GM12878 (cell line): ENCODE measurements at regions not wholly inside any gene's neighbourhood (a gene's known extent, or its start where the extent isn't known, plus 50 kb on each side); places are given as distances from the start of the nearest gene placed in this dataset.

Source experiments
- ATAC-seq: fragments of 200-7000 bp; cut with Tn5 transposase; 3 replicates; pipeline ENCODE4 v1.9.1; 2020; ENCODE audit warnings: mild to moderate bottlenecking, moderate library complexity
- BruUV-seq: library from RNA; stranded (reverse); fragments of 400-500 nt; replicated peaks from 2 replicates; lab custom pipeline; 2021; lab: Mats Ljungman, UMichigan
- CTCF ChIA-PET: fragments of 300-600 bp; sonication (Branson Sonifier 250); formaldehyde crosslinking; extraction: SDS; loops from one replicate; lab custom pipeline; 2021; ENCODE audit warnings: inconsistent platforms; lab: Yijun Ruan, JAX
- POLR2A ChIA-PET: fragments of 350-600 bp; formaldehyde crosslinking; extraction: SDS; loops from one replicate; lab custom pipeline; 2021; ENCODE audit warnings: inconsistent platforms; lab: Charles Lee
- RAD21 ChIA-PET: fragments of 300-600 bp; sonication (Branson Sonifier 250); formaldehyde crosslinking; loops from one replicate; lab custom pipeline; 2023; ENCODE audit warnings: antibody characterized with exemption; ENCODE audit not compliant: unreplicated experiment; lab: Charles Lee
- SMC1A ChIA-PET: fragments of 300-600 bp; sonication (Branson Sonifier 250); formaldehyde crosslinking; loops from one replicate; lab custom pipeline; 2023; ENCODE audit not compliant: unreplicated experiment, uncharacterized antibody; lab: Charles Lee
- DNase-seq: peaks from one replicate; pipeline ENCODE4 v3.0.0-alpha.2; 2011; ENCODE audit warnings: low read depth, low spot score
- FAIRE-seq: peaks from 3 replicates; lab custom pipeline; 2011; peaks lifted over from hg19 to GRCh38; lab: Jason Lieb, UNC
- H2AFZ ChIP-seq: 2 replicates; pipeline ENCODE4 v1.6.0; 2011; ENCODE audit warnings: low read depth, low read length, control low read depth; ENCODE audit not compliant: control insufficient read depth
- H3K27ac ChIP-seq: 2 replicates; pipeline ENCODE4 v1.5.1; 2011; ENCODE audit warnings: control low read depth; ENCODE audit not compliant: control insufficient read depth, insufficient read depth
- H3K27me3 ChIP-seq, 2 experiments: replicated peaks in 1 of 2; 2 replicates each; pipeline versions ENCODE4 v1.6.0 to v1.6.1; 2011; ENCODE audit warnings: low read length in 1 of 2; ENCODE audit not compliant: control insufficient read depth in 2 of 2, insufficient read depth in 2 of 2
- H3K36me3 ChIP-seq, 2 experiments: 2 replicates each; pipeline ENCODE4 v1.5.1; 2011; ENCODE audit warnings: low read length in 1 of 2; ENCODE audit not compliant: control insufficient read depth in 2 of 2, insufficient read depth in 2 of 2
- H3K4me1 ChIP-seq: 2 replicates; pipeline ENCODE4 v1.6.1; 2011; ENCODE audit warnings: mild to moderate bottlenecking, low read length, moderate library complexity, mixed read lengths; ENCODE audit not compliant: control insufficient read depth, insufficient read depth
- H3K4me2 ChIP-seq: 2 replicates; pipeline ENCODE4 v1.6.0; 2011; ENCODE audit warnings: control low read depth; ENCODE audit not compliant: control insufficient read depth, insufficient read depth
- H3K4me3 ChIP-seq: fragments of 200-600 bp; sonication (generic); 2 replicates; pipeline ENCODE4 v1.5.1; 2016
- H3K79me2 ChIP-seq: 2 replicates; pipeline ENCODE4 v1.6.0; 2011; ENCODE audit warnings: low read length; ENCODE audit not compliant: control insufficient read depth, insufficient read depth
- H3K9ac ChIP-seq: 2 replicates; pipeline ENCODE4 v1.8.0; 2011; ENCODE audit warnings: low read length, control low read depth, mixed read lengths; ENCODE audit not compliant: control insufficient read depth, insufficient read depth
- H3K9me3 ChIP-seq: replicated peaks from 3 replicates; pipeline ENCODE4 v1.5.1; 2011; ENCODE audit warnings: mild to moderate bottlenecking, low read length; ENCODE audit not compliant: control insufficient read depth, insufficient read depth
- H4K20me1 ChIP-seq: 2 replicates; pipeline ENCODE4 v1.6.0; 2011; ENCODE audit not compliant: control insufficient read depth, insufficient read depth
- EZH2 ChIP-seq: IDR thresholded peaks from 2 replicates; pipeline ENCODE4 v1.6.1; 2012; ENCODE audit warnings: low read depth, mild to moderate bottlenecking, control low read depth, inconsistent platforms, low read length, borderline replicate concordance; ENCODE audit not compliant: control insufficient read depth
- HSF1 ChIP-seq: fragments of 150-350 bp; IDR thresholded peaks from 2 replicates; pipeline ENCODE4 v1.6.1; 2014; ENCODE audit warnings: mild to moderate bottlenecking, low read depth, low read length
- WGBS: methylation state at CpG from one replicate; pipeline ENCODE4 v1.1.6; 2016; ENCODE audit warnings: low lambda C conversion rate; ENCODE audit not compliant: insufficient replicate concordance, insufficient coverage; ENCODE audit errors: missing lambda C conversion rate; 5-methylcytosine and 5-hydroxymethylcytosine counted together
- in situ Hi-C: fragments of 300-500 bp; cut with MboI; formaldehyde crosslinking; loops from 9 replicates; pipeline ENCODE4 v1.14.3; 2018; ENCODE audit warnings: mixed read lengths
- intact Hi-C: fragments of 100-400 bp; cut with micrococcal nuclease; formaldehyde crosslinking; loops from one replicate; pipeline ENCODE4 v1.14.2; 2022; ENCODE audit not compliant: unreplicated experiment
- TF ChIP-seq, protein P1 (sequence below): fragments of 450-650 bp; IDR thresholded peaks from 2 replicates; pipeline ENCODE4 v1.6.1; 2016; ENCODE audit warnings: mild to moderate bottlenecking
- TF ChIP-seq, protein P2 (sequence below): fragments of 450-650 bp; IDR thresholded peaks from 2 replicates; pipeline ENCODE4 v1.6.1; 2016; ENCODE audit warnings: mild to moderate bottlenecking, moderate library complexity, borderline replicate concordance

DNA sequence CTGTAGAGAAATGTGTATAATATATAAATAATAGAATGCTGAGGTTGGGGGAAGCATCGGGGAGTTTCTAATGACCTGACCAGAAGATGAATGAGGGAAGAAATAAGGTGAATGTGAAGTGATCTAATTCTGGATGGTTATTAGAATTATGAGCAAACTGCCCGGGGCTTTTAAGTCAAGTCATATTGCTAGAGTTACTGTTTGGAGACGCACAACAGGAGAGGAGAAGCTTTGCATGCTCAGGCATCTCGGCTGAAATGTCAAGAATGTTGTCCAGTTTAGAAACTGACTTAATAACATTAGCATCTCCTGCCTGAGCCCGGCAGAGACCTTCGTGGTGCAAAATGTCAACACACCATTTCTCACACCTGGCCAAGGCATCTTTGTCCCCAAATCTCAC lies 119.1 kb downstream of the RRAGC start:
- Histone ChIP-seq H3K9me3 (no peaks in the 10 kb centered on the region), H3K27me3 (peaks cover 0 to 2% of the 10 kb centered on the region in 2 experiments; a peak in 1 of 4 replicates), H3K9ac (no peak overlapping the region), H3K79me2 (no peaks in the 10 kb centered on the region), H3K4me3 (no peak overlapping the region), H3K4me1 (no peaks in the 10 kb centered on the region), H3K27ac (no peak overlapping the region), H4K20me1 (no peaks in the 10 kb centered on the region), H3K36me3 (no peaks in the 10 kb centered on the region), H2AFZ (no peak overlapping the region), H3K4me2 (no peak overlapping the region)
- SMC1A ChIA-PET = no interaction called here
- in situ Hi-C loops = no loop called here
- RAD21 ChIA-PET = no interaction called here
- intact Hi-C loops = no loop called here
- 35% methylated on average over 6 of the region's 6 CpGs for WGBS
- POLR2A ChIA-PET = no interaction called here
- no peak for DNase-seq
- no peak for ATAC-seq
- no peak for FAIRE-seq
- BruUV-seq = no TSS peak
- CTCF ChIA-PET = no interaction called here
- TF ChIP-seq, protein P1, sequence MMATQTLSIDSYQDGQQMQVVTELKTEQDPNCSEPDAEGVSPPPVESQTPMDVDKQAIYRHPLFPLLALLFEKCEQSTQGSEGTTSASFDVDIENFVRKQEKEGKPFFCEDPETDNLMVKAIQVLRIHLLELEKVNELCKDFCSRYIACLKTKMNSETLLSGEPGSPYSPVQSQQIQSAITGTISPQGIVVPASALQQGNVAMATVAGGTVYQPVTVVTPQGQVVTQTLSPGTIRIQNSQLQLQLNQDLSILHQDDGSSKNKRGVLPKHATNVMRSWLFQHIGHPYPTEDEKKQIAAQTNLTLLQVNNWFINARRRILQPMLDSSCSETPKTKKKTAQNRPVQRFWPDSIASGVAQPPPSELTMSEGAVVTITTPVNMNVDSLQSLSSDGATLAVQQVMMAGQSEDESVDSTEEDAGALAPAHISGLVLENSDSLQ = no peak
- TF ChIP-seq, protein P2, sequence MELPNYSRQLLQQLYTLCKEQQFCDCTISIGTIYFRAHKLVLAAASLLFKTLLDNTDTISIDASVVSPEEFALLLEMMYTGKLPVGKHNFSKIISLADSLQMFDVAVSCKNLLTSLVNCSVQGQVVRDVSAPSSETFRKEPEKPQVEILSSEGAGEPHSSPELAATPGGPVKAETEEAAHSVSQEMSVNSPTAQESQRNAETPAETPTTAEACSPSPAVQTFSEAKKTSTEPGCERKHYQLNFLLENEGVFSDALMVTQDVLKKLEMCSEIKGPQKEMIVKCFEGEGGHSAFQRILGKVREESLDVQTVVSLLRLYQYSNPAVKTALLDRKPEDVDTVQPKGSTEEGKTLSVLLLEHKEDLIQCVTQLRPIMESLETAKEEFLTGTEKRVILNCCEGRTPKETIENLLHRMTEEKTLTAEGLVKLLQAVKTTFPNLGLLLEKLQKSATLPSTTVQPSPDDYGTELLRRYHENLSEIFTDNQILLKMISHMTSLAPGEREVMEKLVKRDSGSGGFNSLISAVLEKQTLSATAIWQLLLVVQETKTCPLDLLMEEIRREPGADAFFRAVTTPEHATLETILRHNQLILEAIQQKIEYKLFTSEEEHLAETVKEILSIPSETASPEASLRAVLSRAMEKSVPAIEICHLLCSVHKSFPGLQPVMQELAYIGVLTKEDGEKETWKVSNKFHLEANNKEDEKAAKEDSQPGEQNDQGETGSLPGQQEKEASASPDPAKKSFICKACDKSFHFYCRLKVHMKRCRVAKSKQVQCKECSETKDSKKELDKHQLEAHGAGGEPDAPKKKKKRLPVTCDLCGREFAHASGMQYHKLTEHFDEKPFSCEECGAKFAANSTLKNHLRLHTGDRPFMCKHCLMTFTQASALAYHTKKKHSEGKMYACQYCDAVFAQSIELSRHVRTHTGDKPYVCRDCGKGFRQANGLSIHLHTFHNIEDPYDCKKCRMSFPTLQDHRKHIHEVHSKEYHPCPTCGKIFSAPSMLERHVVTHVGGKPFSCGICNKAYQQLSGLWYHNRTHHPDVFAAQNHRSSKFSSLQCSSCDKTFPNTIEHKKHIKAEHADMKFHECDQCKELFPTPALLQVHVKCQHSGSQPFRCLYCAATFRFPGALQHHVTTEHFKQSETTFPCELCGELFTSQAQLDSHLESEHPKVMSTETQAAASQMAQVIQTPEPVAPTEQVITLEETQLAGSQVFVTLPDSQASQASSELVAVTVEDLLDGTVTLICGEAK = no peak
- TF ChIP-seq HSF1 (no peak), EZH2 (no peak)
